ENCODE measurements at regions not wholly inside any gene's neighbourhood (a gene's known extent, or its start where the extent isn't known, plus 50 kb on each side); places are given as distances from the start of the nearest gene placed in this dataset.

DNA sequence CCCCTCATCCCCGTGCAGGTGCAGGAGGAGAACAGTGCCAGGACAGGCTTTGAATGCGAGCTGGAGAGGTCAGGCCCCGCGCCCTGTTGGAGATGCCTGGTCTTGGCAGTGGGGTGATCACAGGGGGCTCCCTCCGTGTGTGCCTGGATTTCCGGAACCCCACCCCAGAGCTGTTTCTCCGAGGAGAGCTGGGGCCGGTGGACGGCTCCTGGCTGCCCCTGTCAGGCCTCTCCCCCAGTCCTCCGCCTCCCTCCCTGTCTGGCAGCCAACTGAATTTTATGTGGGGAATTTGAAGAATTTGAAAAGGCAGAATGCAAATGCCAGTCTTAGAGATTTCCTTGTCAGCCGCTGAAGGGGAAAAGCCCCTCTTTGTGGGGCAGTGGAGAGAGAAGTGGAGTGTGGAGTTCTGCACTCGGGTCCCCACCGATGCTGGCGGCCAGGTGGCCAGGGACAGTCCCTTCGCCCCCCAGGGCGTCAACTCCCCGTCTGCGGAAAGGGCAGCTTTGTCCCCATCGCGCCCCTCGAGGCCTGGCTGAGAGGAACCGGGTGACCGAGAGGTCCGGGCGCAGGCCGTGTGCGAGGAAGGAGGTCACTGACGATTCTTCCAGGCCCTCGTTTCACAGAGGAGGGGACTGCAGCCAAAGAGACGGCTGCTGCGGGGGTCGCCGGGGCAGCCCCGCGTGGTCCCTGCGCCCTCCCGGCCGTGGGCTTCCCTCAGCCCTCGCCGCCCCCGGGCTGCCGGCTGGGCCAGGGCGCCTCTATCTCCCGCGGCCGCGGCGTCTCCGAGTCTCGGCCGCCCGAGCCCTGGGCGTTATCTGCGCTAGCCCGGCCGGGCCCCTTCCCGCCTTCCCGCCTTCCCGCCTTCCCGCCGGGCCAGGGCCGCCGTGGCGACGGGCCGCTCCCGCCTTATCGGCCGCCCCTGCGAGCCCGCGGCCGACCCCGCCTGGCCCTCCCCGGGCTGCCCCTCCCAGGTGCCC is 56.0 kb upstream of the LCTL start (continued):
- 0 out of 2 replicates have a peak, but pooled peaks have one; percentile 73 for TF ChIP-seq SRSF3 (IDR thresholded peaks at IDR 0.05; ENCODE audit: insufficient read depth, low read length)
- no peak for TF ChIP-seq ESRRB (CRISPR knock-in tag; IDR thresholded peaks at IDR 0.05; ENCODE audit: borderline replicate concordance)

DNA sequence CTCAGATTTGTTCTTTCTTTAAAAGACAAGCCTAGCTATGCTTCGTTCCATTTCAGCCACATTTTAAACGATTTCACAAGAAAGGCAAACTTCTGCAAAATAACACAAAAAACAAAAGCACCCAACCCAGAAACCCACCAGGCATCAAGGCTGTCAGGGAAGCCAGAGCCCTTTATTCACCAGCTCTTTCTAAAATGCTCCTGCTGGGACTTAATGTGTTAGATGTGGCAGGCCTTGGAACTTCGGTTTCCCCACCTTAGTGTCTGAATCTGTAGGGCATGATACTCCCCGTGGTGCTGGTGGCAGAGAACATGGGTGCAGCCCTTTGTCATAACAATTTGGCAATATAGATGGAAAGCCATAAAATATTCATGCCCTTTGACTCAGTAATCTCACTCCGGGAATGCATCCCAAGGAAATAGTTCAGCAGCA is 56.8 kb upstream of the LCTL start:
- no peak overlapping the region for H3K4me3 ChIP-seq
- DNase-seq (ENCODE audit: extremely low read depth in 1 of 4, low spot score in 3 of 4) (no peak), FAIRE-seq (peak; percentile 62), ATAC-seq (no peak)
- H3K9me1 ChIP-seq (ENCODE audit: control insufficient read depth, insufficient read depth, low read length): no peaks in the 10 kb centered on the region
- H3K27me3 ChIP-seq (ENCODE audit: control insufficient read depth in 2 of 2, insufficient read depth in 2 of 2, low read length in 2 of 2): no peaks in the 10 kb centered on the region
- WGBS (ENCODE audit: insufficient coverage, low coverage, missing lambda C conversion rate): 49% methylated on average over 5 of the region's 5 CpGs
- in situ Hi-C loops (cut with MboI) (no loop called here), intact Hi-C loops (cut with micrococcal nuclease) (loop anchor here (5.0 kb wide), 2 partner anchors 60 to 150 kb away; no protein-coding TSS in a partner anchor)
- POLR2A ChIA-PET: interaction anchor here (0.6 to 1.1 kb wide), 2 partner anchors 20 to 79 kb away, joined by 3 read pairs; no protein-coding TSS in a partner anchor
- CTCF ChIA-PET (ENCODE audit: low intra/inter-chr PET ratio): no interaction called here
- no peak overlapping the region for H2AFZ ChIP-seq (ENCODE audit: low read depth, low read length)
- H3K4me2 ChIP-seq (ENCODE audit: insufficient read depth, low read length): no peak overlapping the region
- H3K9me3 ChIP-seq (replicated peaks; ENCODE audit: control insufficient read depth, insufficient read depth, low read depth, low read length): no peaks in the 10 kb centered on the region
- no TSS peak for BruUV-seq (replicated peaks)
- H3K79me2 ChIP-seq (ENCODE audit: control insufficient read depth, insufficient read depth, low read length): peaks cover 86% of the 10 kb centered on the region
- H3K4me1 ChIP-seq (replicated peaks in 1 of 2; ENCODE audit: control insufficient read depth in 2 of 2, insufficient read depth in 2 of 2, low read length in 2 of 2): peaks cover 58 to 63% of the 10 kb centered on the region in 2 experiments
- H3K27ac ChIP-seq (ENCODE audit: extremely low read depth, low read depth, low read length): peak overlapping the region; percentile 89
- no peaks in the 10 kb centered on the region for H4K20me1 ChIP-seq (replicated peaks; ENCODE audit: control insufficient read depth, insufficient read depth, low read length)
- H3K36me3 ChIP-seq (ENCODE audit: control insufficient read depth, insufficient read depth, low read length): peaks cover 48% of the 10 kb centered on the region
- peak overlapping the region; percentile 37 to 70; a peak in 3 of 4 replicates for H3K9ac ChIP-seq (ENCODE audit: insufficient read depth in 1 of 2, low read depth in 2 of 2, low read length in 2 of 2)
- TF ChIP-seq HEY1 (CRISPR knock-in tag; IDR thresholded peaks at IDR 0.05; ENCODE audit: borderline replicate concordance) (no peak), RBM15 (IDR thresholded peaks at IDR 0.05; ENCODE audit: insufficient read depth, low read length) (no peak), PRPF4 (IDR thresholded peaks at IDR 0.05; ENCODE audit: insufficient read depth, low read depth, low read length, poor library complexity, severe bottlenecking) (no peak), DMBX1 (CRISPR knock-in tag; IDR thresholded peaks at IDR 0.05; ENCODE audit: borderline replicate concordance) (peak; percentile 55; the same call in 1 of the 2 replicates), ZFX (CRISPR knock-in tag; IDR thresholded peaks at IDR 0.05) (no peak), ZNF197 (CRISPR knock-in tag; IDR thresholded peaks at IDR 0.05; ENCODE audit: low read depth) (0 out of 2 replicates have a peak, but pooled peaks have one; percentile 5), CHD1 (IDR thresholded peaks at IDR 0.05; ENCODE audit: low read length) (no peak), NR4A1 (CRISPR knock-in tag; IDR thresholded peaks at IDR 0.05) (no peak), NR4A1 (tag; IDR thresholded peaks at IDR 0.05) (peak; percentile 67), TFAM (CRISPR knock-in tag; conservative IDR thresholded peaks at IDR 0.05) (no peak)
- TF ChIP-seq, protein P1, sequence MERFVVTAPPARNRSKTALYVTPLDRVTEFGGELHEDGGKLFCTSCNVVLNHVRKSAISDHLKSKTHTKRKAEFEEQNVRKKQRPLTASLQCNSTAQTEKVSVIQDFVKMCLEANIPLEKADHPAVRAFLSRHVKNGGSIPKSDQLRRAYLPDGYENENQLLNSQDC (CRISPR knock-in tag; IDR thresholded peaks at IDR 0.05): 0 out of 2 replicates have a peak, but pooled peaks have one; percentile 32
- TF ChIP-seq, protein P2, sequence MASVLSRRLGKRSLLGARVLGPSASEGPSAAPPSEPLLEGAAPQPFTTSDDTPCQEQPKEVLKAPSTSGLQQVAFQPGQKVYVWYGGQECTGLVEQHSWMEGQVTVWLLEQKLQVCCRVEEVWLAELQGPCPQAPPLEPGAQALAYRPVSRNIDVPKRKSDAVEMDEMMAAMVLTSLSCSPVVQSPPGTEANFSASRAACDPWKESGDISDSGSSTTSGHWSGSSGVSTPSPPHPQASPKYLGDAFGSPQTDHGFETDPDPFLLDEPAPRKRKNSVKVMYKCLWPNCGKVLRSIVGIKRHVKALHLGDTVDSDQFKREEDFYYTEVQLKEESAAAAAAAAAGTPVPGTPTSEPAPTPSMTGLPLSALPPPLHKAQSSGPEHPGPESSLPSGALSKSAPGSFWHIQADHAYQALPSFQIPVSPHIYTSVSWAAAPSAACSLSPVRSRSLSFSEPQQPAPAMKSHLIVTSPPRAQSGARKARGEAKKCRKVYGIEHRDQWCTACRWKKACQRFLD (CRISPR knock-in tag; IDR thresholded peaks at IDR 0.05): 0 out of 2 replicates have a peak, but pooled peaks have one; percentile 26
- TF ChIP-seq, protein P3, sequence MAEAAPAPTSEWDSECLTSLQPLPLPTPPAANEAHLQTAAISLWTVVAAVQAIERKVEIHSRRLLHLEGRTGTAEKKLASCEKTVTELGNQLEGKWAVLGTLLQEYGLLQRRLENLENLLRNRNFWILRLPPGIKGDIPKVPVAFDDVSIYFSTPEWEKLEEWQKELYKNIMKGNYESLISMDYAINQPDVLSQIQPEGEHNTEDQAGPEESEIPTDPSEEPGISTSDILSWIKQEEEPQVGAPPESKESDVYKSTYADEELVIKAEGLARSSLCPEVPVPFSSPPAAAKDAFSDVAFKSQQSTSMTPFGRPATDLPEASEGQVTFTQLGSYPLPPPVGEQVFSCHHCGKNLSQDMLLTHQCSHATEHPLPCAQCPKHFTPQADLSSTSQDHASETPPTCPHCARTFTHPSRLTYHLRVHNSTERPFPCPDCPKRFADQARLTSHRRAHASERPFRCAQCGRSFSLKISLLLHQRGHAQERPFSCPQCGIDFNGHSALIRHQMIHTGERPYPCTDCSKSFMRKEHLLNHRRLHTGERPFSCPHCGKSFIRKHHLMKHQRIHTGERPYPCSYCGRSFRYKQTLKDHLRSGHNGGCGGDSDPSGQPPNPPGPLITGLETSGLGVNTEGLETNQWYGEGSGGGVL (CRISPR knock-in tag; IDR thresholded peaks at IDR 0.05): 0 out of 2 replicates have a peak, but pooled peaks have one; percentile 3

Data from K562 (cell line).